Mucosa of rectum (tissue), 2 donors: ENCODE measurements at regions not wholly inside any gene's neighbourhood (a gene's known extent, or its start where the extent isn't known, plus 50 kb on each side); places are given as distances from the start of the nearest gene placed in this dataset.

ENCODE experiments used
- H3K27ac ChIP-seq, 2 donors: one replicate each; pipeline ENCODE4 v1.7.0; 2013; ENCODE audit warnings: inconsistent platforms in 2 of 2, low read depth in 2 of 2, low read length in 2 of 2
- H3K27me3 ChIP-seq, 2 donors: one replicate each; pipeline ENCODE4 v1.7.0; 2013; ENCODE audit warnings: low read length in 2 of 2; ENCODE audit not compliant: control insufficient read depth in 2 of 2, insufficient read depth in 2 of 2
- H3K36me3 ChIP-seq, 2 donors: one replicate each; pipeline ENCODE4 v1.7.0; 2013; ENCODE audit warnings: low read length in 2 of 2; ENCODE audit not compliant: control insufficient read depth in 2 of 2, insufficient read depth in 2 of 2
- H3K4me1 ChIP-seq, 2 donors: one replicate each; pipeline ENCODE4 v1.7.0; 2013; ENCODE audit warnings: low read length in 2 of 2, mild to moderate bottlenecking in 1 of 2; ENCODE audit not compliant: control insufficient read depth in 2 of 2, insufficient read depth in 2 of 2
- H3K4me3 ChIP-seq, 2 donors: one replicate each; pipeline ENCODE4 v1.7.0; 2013; ENCODE audit warnings: low read length in 2 of 2
- H3K9ac ChIP-seq, 2 donors: one replicate each; pipeline ENCODE4 v1.7.0; 2013; ENCODE audit warnings: low read length in 2 of 2, low read depth in 1 of 2, mild to moderate bottlenecking in 1 of 2
- H3K9me3 ChIP-seq, 2 donors: one replicate each; pipeline ENCODE4 v1.7.0; 2013; ENCODE audit warnings: low read length in 2 of 2; ENCODE audit not compliant: control insufficient read depth in 2 of 2
- donor health status: healthy.
- donor health status: Normal muscosa, but diverticular disease.

DNA sequence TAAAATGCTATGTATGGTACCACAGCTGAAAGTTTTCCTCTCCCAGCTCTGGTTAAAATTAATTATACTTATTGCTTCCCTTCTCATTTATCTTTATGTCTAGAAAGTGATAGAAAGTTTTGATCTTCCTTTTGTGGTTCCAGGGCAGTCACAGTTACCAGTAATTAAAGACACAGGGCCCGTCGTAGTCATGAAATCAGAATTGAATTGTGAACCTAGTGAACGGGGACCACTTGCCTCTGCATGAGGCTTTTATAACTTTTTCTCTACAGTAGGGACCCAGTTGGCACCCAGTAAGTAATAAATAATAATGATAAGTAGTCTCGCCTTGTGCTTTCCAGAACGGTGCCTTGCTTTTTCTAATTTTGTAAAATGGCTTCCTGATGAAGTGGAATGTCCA is 231.7 kb upstream of the SATB1 start:
- no peaks in the 10 kb centered on the region for H3K4me1 ChIP-seq
- H3K27ac ChIP-seq, result no peak overlapping the region
- no peak overlapping the region for H3K9ac ChIP-seq
- no peak overlapping the region for H3K4me3 ChIP-seq
- no peaks in the 10 kb centered on the region for H3K9me3 ChIP-seq
- H3K36me3 ChIP-seq, result no peaks in the 10 kb centered on the region
- H3K27me3 ChIP-seq, result no peaks in the 10 kb centered on the region

DNA sequence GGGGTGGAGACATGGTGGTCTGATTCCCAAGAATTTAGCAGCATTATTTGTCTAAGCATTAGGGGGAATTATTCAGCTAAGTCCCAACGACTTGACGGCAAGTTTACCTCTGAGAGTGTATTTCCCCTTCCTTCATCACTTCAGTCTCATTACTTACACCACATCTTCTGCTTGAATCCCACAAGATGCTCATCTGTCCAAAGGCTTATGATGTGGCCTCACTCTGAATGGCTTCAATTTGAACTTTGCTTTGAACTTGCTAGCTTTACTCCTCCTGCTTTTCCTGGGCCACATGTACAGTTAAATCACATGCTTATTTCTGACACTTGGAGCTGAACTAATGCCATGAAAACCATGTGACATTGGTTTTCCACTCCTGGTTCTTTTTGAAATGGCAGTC is 231.3 kb upstream of the SATB1 start:
- H3K9me3 ChIP-seq, result no peaks in the 10 kb centered on the region
- no peak overlapping the region for H3K9ac ChIP-seq
- H3K27ac ChIP-seq, result no peak overlapping the region
- no peaks in the 10 kb centered on the region for H3K27me3 ChIP-seq
- no peaks in the 10 kb centered on the region for H3K4me1 ChIP-seq
- H3K36me3 ChIP-seq, result no peaks in the 10 kb centered on the region
- H3K4me3 ChIP-seq, result no peak overlapping the region

DNA sequence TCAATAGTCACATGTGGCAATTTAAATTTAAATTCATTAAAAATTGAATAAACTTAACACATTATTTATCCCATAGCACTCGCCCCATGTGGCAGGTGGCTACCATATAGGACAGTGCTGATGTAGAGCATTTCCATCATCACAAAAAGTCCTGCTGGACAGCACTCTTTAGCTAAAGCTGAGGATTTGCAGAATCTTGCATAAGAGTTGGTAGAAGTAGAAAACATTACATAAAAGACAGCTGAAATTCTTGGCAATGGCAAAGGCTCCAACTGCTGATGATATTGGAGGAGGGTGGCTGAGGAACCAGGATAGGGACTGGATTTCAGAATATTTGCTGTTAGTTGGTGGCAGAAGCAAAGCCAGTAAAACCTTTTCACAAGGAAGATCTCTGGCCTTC is 230.7 kb upstream of the SATB1 start:
- H3K9me3 ChIP-seq, result no peaks in the 10 kb centered on the region
- H3K4me3 ChIP-seq, result no peak overlapping the region
- no peaks in the 10 kb centered on the region for H3K4me1 ChIP-seq
- no peaks in the 10 kb centered on the region for H3K27me3 ChIP-seq
- H3K36me3 ChIP-seq, result no peaks in the 10 kb centered on the region
- H3K27ac ChIP-seq, result no peak overlapping the region
- H3K9ac ChIP-seq, result no peak overlapping the region

DNA sequence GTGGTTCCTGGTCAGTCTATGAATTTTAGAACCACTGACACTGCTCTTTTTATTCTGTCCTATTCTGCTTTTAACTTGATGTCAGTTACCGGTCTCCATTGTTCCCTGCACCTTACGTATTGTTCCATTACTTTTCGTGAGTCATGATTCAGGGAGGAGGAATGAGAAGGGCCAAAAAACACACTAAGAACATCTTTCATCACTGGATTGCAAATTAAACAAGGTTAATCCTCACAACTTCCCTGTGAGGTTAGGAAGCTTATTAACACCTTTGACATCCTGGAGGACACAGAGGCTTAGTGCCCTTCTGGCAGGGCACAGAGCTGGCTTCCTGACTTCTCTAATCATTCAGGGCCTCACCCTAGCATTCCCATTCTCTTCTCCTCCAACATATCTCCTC is 227.6 kb upstream of the SATB1 start:
- H3K4me3 ChIP-seq, result no peak overlapping the region
- no peak overlapping the region for H3K27ac ChIP-seq
- H3K36me3 ChIP-seq, result no peaks in the 10 kb centered on the region
- H3K9ac ChIP-seq, result no peak overlapping the region
- no peaks in the 10 kb centered on the region for H3K4me1 ChIP-seq
- H3K27me3 ChIP-seq, result no peaks in the 10 kb centered on the region
- H3K9me3 ChIP-seq, result no peaks in the 10 kb centered on the region

DNA sequence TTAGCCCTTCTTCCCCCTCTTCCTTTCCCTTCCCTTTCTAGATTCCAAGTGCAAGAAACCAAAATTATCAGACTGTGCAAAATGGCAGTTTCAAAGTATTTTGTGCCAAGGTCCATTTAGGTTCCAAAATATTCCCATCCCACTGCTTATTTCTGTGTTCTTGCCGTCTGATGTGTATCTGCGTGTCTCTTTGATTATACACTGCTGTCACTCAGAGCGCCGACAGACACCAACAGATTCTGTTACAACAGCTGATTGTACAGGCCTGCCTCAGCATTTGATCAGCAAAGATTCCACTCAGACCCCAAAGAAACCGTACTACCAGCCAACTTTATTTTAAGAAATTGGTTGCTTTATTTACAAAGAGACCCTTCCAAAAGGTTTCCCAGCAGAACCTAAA is 225.6 kb upstream of the SATB1 start:
- no peaks in the 10 kb centered on the region for H3K4me1 ChIP-seq
- H3K9ac ChIP-seq, result no peak overlapping the region
- no peaks in the 10 kb centered on the region for H3K27me3 ChIP-seq
- no peak overlapping the region for H3K27ac ChIP-seq
- no peaks in the 10 kb centered on the region for H3K36me3 ChIP-seq
- H3K4me3 ChIP-seq, result no peak overlapping the region
- H3K9me3 ChIP-seq, result no peaks in the 10 kb centered on the region

DNA sequence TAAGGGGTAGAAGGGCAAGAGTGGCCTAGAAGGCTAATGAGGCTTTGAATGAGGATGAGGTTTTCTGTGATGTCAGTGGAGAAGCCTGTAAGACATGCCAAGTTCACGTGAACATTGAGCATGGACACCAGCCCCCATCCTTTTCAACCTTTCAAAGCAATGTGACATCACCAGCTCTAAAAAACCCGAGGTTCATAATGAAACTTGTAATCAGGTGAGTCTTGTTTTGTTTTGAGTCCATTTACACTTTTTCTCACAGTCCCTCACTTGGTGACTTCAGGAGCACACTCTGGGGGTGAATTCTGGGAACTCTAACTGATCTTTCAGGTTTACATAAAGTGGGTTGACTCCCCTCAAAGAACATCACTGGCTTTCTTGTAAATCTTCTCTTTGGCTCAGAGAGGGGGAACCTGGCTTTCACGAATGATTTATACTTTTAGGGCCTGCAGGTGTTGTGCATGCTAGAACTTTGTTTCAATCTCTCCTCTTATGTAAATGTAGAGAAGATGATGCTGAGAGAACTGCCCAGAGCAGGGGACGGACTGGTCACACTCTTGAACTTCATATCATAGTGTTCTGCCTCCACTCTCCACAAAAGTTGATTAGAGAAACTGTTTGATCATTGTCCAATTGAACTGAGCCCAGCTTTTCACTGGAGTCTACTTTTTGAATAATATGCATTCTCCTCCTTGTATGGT is 224.7 kb upstream of the SATB1 start:
- Histone ChIP-seq H3K36me3 (no peaks in the 10 kb centered on the region), H3K27me3 (no peaks in the 10 kb centered on the region), H3K9me3 (no peaks in the 10 kb centered on the region), H3K4me1 (no peaks in the 10 kb centered on the region), H3K27ac (no peak overlapping the region), H3K4me3 (no peak overlapping the region), H3K9ac (no peak overlapping the region)

DNA sequence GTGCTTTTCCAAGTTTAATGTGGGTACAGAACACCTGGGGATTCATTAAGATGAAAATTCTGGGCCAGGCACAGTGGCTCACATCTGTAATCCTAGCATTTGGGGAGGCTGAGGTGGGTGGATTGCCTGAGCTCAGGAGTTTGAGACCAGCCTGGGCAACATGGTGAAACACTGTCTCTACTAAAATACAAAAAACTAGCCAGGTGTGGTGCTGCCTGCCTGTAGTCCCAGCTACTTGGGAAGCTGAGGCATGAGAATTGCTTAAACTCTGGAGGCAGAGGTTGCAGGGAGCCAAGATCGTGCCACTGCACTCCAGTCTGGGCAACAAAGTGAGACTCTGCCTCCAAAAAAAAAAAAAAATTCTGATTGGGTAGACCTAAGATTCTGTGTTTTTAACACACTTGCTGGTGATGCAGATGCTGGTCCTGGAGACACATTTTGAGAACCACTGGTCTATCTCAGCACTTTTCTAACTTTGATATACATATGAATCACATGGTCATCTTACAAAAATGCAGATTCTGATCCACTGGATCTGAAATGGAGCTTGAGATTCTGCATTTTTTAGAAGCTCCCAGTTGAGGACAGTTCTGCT is 223.8 kb upstream of the SATB1 start:
- H3K9me3 ChIP-seq, result no peaks in the 10 kb centered on the region

DNA sequence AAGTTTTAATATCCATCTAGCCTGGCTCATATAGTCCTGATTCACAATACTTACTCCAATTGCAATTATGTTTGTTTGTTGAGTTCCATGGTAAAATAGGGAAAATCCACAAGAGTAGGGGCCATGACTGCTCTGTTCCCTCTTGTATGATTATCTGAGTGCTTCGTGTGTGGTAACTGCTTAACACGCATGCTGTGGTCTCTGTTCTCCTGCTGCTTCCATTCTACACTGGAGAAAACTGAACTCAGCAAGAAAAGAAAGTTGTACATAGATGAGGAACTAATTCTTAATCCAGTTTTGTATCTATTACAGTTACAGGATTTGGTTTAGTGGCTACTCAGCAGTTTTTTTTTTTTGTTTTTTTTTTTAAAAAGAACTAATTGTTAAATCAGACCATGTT is 223.0 kb upstream of the SATB1 start:
- no peaks in the 10 kb centered on the region for H3K36me3 ChIP-seq
- H3K9ac ChIP-seq, result no peak overlapping the region
- no peaks in the 10 kb centered on the region for H3K4me1 ChIP-seq
- no peak overlapping the region for H3K27ac ChIP-seq
- H3K4me3 ChIP-seq, result no peak overlapping the region
- no peaks in the 10 kb centered on the region for H3K27me3 ChIP-seq
- no peaks in the 10 kb centered on the region for H3K9me3 ChIP-seq

More for the DNA sequence above, 223.8 kb upstream of the SATB1 start:
- Histone ChIP-seq H3K36me3 (no peaks in the 10 kb centered on the region), H3K27me3 (no peaks in the 10 kb centered on the region), H3K9ac (no peak overlapping the region), H3K27ac (no peak overlapping the region), H3K4me3 (no peak overlapping the region), H3K4me1 (no peaks in the 10 kb centered on the region)

DNA sequence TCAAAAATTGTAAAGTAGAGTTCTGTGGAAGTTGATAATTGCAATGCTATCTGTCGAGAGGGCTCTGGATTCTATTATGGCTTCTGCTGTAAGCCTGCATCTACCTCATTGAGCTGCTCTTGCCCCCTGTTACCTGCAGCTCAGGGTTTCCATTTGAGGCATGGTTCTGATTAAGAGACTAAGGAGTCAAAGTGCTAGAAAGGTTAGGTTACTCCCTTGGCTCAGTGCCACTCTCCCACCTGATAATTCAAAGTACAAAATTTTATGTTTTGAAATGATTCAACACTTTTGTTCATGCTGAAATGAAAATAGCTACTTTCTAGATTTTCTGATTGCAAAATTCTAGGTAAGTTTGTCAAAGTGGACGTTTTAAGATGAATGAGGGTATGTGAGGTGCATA is 220.5 kb upstream of the SATB1 start:
- no peak overlapping the region for H3K4me3 ChIP-seq
- H3K36me3 ChIP-seq, result no peaks in the 10 kb centered on the region
- H3K27ac ChIP-seq, result no peak overlapping the region
- no peaks in the 10 kb centered on the region for H3K27me3 ChIP-seq
- no peak overlapping the region for H3K9ac ChIP-seq
- H3K4me1 ChIP-seq, result no peaks in the 10 kb centered on the region
- H3K9me3 ChIP-seq, result peaks cover 0 to 2% of the 10 kb centered on the region in 2 donors

DNA sequence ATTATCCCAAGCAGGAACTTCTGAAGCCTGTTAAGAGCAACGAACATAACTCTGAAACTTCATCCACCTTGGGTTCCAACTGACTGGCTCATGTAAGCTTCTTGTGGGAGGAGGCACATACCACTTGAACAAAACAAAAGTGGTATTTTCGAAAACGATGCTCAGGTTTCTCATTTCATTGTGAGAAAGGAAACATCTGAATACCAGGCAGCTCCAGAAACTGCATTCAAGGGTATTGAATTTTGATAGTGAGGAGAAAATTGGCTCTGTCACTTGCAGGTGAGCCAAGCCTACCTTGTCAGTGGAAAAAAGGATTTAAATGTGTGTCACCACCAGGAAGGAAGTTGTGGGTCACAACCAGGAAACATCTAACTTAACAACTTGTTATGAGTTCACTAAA is 218.1 kb upstream of the SATB1 start:
- H3K4me3 ChIP-seq, result no peak overlapping the region
- H3K9me3 ChIP-seq, result peaks cover 0 to 3% of the 10 kb centered on the region in 2 donors
- H3K36me3 ChIP-seq, result no peaks in the 10 kb centered on the region
- H3K9ac ChIP-seq, result no peak overlapping the region
- H3K27ac ChIP-seq, result no peak overlapping the region
- H3K27me3 ChIP-seq, result no peaks in the 10 kb centered on the region
- no peaks in the 10 kb centered on the region for H3K4me1 ChIP-seq
